ENCODE measurements at regions not wholly inside any gene's neighbourhood (a gene's known extent, or its start where the extent isn't known, plus 50 kb on each side); places are given as distances from the start of the nearest gene placed in this dataset.

GRCh38 chr4:3700223-3700622 lies 66.0 kb upstream of the ADRA2C start:
- no peak for DNase-seq (ENCODE audit: low read depth)
- TF ChIP-seq, protein P1, sequence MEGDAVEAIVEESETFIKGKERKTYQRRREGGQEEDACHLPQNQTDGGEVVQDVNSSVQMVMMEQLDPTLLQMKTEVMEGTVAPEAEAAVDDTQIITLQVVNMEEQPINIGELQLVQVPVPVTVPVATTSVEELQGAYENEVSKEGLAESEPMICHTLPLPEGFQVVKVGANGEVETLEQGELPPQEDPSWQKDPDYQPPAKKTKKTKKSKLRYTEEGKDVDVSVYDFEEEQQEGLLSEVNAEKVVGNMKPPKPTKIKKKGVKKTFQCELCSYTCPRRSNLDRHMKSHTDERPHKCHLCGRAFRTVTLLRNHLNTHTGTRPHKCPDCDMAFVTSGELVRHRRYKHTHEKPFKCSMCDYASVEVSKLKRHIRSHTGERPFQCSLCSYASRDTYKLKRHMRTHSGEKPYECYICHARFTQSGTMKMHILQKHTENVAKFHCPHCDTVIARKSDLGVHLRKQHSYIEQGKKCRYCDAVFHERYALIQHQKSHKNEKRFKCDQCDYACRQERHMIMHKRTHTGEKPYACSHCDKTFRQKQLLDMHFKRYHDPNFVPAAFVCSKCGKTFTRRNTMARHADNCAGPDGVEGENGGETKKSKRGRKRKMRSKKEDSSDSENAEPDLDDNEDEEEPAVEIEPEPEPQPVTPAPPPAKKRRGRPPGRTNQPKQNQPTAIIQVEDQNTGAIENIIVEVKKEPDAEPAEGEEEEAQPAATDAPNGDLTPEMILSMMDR (conservative IDR thresholded peaks at IDR 0.05; ENCODE audit: low read depth, low read length) = no peak

GRCh38 chr4:3699678-3700077 lies 66.5 kb upstream of the ADRA2C start:
- DNase-seq (ENCODE audit: low read depth) = no peak
- no peak overlapping the region for H3K4me3 ChIP-seq (ENCODE audit: low read length)
- TF ChIP-seq, protein P1 (conservative IDR thresholded peaks at IDR 0.05; ENCODE audit: low read depth, low read length) = no peak

More at GRCh38 chr4:3700223-3700622, 66.0 kb upstream of the ADRA2C start:
- H3K4me3 ChIP-seq (ENCODE audit: low read length) = no peak overlapping the region

DNA sequence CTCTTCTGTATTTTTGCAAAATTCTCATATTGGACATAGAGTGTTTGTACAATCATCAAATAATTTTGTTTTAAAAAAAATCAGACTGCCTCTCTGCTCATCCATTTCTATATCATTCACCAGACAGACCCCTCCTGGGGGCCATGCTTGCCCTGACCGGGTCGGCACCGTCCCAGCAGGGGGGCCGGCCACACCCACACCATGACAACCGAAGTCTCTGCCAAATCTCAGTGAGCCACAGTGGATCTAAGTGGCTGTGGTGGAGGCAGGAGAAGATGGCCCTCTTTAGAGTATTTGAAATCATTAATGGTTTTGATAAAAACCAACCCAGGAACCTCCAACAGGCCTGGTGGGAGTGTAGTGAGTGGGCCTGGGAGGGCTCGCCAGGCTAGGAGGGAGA lies 66.9 kb upstream of the ADRA2C start:
- DNase-seq (ENCODE audit: low read depth) = no peak
- H3K4me3 ChIP-seq (ENCODE audit: low read length) = no peak overlapping the region
- TF ChIP-seq, protein P1 (conservative IDR thresholded peaks at IDR 0.05; ENCODE audit: low read depth, low read length) = no peak

- TF ChIP-seq, protein P1 (conservative IDR thresholded peaks at IDR 0.05; ENCODE audit: low read depth, low read length) = no peak
- no peak for DNase-seq (ENCODE audit: low read depth)
- H3K4me3 ChIP-seq (ENCODE audit: low read length) = no peak overlapping the region
Measured at GRCh38 chr4:3697033-3697432, 69.2 kb upstream of the ADRA2C start.

DNA sequence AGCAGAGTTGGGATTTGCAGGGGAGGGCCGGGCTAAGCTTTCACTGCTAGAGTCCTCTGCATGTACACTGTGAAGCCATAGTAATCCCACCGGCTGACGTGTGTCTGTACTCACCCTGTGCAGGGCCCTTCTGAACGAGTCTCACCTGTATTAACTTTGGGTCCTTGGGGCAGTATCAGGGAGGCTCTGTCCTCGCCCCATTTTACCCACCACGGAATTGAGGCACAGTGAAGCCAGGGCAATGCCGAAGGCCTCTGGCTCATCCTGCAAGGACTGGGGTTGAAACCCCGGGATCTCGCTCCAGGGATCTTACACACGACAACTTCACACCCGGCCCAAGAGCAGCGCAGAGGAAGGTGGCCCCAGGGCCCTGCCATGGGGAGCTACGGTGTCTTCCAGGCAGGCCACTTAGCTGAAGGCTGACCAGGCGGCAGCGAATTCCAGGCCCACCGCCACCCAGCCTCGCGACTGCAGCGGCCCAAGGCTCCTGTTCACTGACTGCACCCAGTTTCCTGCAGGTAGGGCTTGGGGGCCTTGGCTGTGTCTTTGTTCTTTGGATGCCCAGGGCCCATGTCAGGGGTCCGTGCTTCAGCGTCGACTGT lies 75.5 kb upstream of the ADRA2C start:
- DNase-seq (ENCODE audit: low read depth) = no peak
- no peak overlapping the region for H3K4me3 ChIP-seq (ENCODE audit: low read length)
- TF ChIP-seq, protein P1 (conservative IDR thresholded peaks at IDR 0.05; ENCODE audit: low read depth, low read length) = no peak

DNA sequence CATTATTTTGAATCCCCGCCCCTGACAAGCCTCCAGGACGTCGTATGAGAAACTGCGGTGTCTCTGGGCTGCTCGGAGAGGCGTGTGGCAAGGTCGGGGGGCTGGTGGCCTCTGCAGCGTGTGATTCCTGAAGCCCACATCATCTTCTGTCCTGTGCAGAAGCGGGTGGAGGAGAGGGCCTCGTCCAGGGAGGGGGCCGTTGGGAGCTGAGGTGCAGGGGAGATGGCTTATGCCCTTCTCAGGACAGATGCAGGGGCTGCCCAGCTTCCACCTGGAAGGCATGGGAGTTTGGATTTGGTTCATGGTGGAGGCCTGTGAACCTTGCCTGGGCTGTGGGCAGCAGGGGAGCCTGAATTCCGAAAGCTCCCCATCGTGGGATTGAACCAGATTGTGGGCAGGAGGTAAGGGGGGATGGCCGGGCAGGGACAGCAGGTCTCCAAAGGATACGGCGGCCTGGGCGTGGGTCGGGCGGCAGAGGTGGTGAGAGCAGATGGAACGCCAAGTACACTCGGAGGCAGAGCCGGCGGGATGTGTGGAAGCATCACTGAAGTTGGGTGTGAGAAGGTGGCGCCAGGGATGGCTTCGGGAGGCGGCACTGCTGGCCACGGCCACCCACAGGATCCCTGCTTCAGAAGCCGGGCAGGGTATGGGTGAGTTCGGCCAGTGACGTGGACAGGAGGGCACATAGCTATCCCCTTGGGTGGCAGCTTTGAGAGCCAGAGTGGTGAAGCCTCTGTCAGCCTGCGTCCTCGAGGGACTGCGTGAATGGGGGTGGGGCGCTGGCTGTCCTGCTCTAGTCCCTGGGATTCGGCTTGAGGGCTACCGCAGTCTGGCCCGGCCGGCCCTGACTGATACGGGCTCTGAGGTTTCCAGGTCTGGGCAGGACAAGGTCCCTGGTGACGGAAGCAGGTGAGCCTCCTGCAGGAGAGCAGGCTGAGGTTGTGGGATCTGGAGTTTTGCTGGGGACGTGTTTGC lies 76.3 kb upstream of the ADRA2C start:
- H3K4me3 ChIP-seq (ENCODE audit: low read length) = no peak overlapping the region
- TF ChIP-seq, protein P1 (conservative IDR thresholded peaks at IDR 0.05; ENCODE audit: low read depth, low read length) = no peak
- DNase-seq (ENCODE audit: low read depth) = no peak
